ENCODE measurements at regions not wholly inside any gene's neighbourhood (a gene's known extent, or its start where the extent isn't known, plus 50 kb on each side); places are given as distances from the start of the nearest gene placed in this dataset.

DNA sequence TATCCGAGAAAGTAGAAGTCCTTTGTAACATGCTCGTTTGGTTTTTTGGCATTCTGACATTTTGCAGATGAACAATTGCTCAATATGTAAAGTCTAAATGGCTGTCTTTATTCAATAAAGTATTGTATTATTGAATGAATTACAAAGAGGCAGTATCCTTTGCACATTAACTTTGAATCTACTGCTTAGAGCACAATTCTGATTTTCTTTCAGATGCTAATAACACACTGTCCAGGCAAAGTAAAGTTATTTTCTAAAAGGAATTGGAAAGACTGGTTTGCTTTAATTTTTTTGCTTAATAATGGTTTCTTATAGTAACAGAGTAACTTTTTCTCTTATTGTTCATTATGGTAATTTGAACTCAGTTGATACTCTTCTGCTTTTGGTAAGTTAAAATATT, 494.8 kb downstream of the RWDD3 start:
- Histone ChIP-seq H3K36me3 (replicated peaks in 1 of 2; ENCODE audit: control insufficient read depth in 1 of 2, insufficient read depth in 2 of 2, low read length in 2 of 2) (no peaks in the 10 kb centered on the region), H2AFZ (ENCODE audit: low read length) (no peak overlapping the region), H3K4me2 (ENCODE audit: low read depth, low read length) (no peak overlapping the region), H3K9ac (ENCODE audit: insufficient read depth, low read depth, low read length) (no peak overlapping the region), H3K27ac (ENCODE audit: extremely low read length, insufficient read depth, low read length) (no peak overlapping the region), H3K4me1 (ENCODE audit: insufficient read depth, low read length) (no peaks in the 10 kb centered on the region), H3K4me3 (replicated peaks in 1 of 3; ENCODE audit: insufficient read depth in 1 of 3, low read depth in 2 of 3, low read length in 3 of 3) (no peak overlapping the region), H3K79me2 (ENCODE audit: insufficient read depth, low read length) (no peaks in the 10 kb centered on the region), H3K27me3 (ENCODE audit: control insufficient read depth in 1 of 2, insufficient read depth in 2 of 2, low read length in 2 of 2) (no peaks in the 10 kb centered on the region), H3K9me3 (ENCODE audit: low read length) (no peaks in the 10 kb centered on the region), H4K20me1 (ENCODE audit: insufficient read depth, low read length) (no peaks in the 10 kb centered on the region)
- no peak for ATAC-seq
- no peak for DNase-seq (ENCODE audit: low spot score)
- POLR2A ChIA-PET, result no interaction called here
- no TSS peak for BruUV-seq (replicated peaks)
- in situ Hi-C loops (cut with HindIII; ENCODE audit: extremely low pct_ligation_motif_present, low pct_unique_long_range_greater_than_20kb), result no loop called here
- CTCF ChIA-PET (ENCODE audit: low intra/inter-chr PET ratio, low total read pairs), result no interaction called here
- 0% methylated on average over 2 of the region's 2 CpGs for WGBS (ENCODE audit: low lambda C conversion rate)
- no peak for TF ChIP-seq ZNF280D (CRISPR knock-in tag; IDR thresholded peaks at IDR 0.05)
- no peak for TF ChIP-seq ZNF703 (CRISPR knock-in tag; IDR thresholded peaks at IDR 0.05; ENCODE audit: borderline replicate concordance)
- TF ChIP-seq MLLT10 (CRISPR knock-in tag; IDR thresholded peaks at IDR 0.05), result no peak
- TF ChIP-seq, protein P1, sequence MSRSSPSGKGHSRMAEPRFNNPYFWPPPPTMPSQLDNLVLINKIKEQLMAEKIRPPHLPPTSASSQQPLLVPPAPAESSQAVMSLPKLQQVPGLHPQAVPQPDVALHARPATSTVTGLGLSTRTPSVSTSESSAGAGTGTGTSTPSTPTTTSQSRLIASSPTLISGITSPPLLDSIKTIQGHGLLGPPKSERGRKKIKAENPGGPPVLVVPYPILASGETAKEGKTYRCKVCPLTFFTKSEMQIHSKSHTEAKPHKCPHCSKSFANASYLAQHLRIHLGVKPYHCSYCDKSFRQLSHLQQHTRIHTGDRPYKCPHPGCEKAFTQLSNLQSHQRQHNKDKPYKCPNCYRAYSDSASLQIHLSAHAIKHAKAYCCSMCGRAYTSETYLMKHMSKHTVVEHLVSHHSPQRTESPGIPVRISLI (CRISPR knock-in tag; IDR thresholded peaks at IDR 0.05; ENCODE audit: borderline replicate concordance), result no peak
- TF ChIP-seq ZNF660 (CRISPR knock-in tag; IDR thresholded peaks at IDR 0.05; ENCODE audit: borderline replicate concordance, low read depth), result no peak
- no peak for TF ChIP-seq PLRG1 (conservative IDR thresholded peaks at IDR 0.05)
- TF ChIP-seq ZBTB20 (CRISPR knock-in tag; IDR thresholded peaks at IDR 0.05; ENCODE audit: borderline replicate concordance, low read depth), result no peak
- no peak for TF ChIP-seq ZNF687 (CRISPR knock-in tag; IDR thresholded peaks at IDR 0.05)
- intact Hi-C loops (cut with micrococcal nuclease; ENCODE audit: unreplicated experiment), result no loop called here
- no peak for FAIRE-seq
